PFSK-1 (cell line): ENCODE measurements at regions not wholly inside any gene's neighbourhood (a gene's known extent, or its start where the extent isn't known, plus 50 kb on each side); places are given as distances from the start of the nearest gene placed in this dataset.

ENCODE experiments used
- POLR2AphosphoS5 ChIP-seq: IDR thresholded peaks from 2 replicates; pipeline ENCODE4 v1.6.1; 2012; ENCODE audit warnings: low read depth, mild to moderate bottlenecking, control low read depth, low read length, moderate library complexity
- TF ChIP-seq, protein P1 (sequence below), 2 experiments: IDR thresholded peaks; 2 replicates each; pipeline versions ENCODE4 v1.6.1 to v1.8.0; 2011 to 2012; ENCODE audit warnings: low read depth in 2 of 2, low read length in 2 of 2, control low read depth in 1 of 2, inconsistent platforms in 1 of 2, mild to moderate bottlenecking in 1 of 2, moderate library complexity in 1 of 2; ENCODE audit not compliant: insufficient read depth in 1 of 2

DNA sequence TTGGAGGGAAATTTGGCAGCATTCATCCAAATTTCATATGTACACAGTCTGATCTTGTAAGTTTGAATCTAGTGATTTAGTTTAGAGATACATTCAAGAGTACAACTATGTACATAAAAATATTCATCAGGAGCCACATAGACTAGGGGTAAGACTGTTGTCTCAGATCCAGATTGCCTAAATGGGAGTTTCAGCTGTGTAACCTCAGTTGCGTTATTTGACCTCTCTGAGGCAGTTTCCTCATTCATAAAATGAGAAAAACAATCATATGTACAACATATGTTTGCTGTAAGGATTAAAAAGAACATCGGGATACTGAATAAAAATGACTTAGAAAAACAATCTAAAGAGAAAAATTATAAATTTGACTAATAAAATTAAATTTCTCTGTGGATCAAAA is 577.5 kb downstream of the RPL10L start:
- TF ChIP-seq POLR2AphosphoS5: no peak
- TF ChIP-seq, protein P1, sequence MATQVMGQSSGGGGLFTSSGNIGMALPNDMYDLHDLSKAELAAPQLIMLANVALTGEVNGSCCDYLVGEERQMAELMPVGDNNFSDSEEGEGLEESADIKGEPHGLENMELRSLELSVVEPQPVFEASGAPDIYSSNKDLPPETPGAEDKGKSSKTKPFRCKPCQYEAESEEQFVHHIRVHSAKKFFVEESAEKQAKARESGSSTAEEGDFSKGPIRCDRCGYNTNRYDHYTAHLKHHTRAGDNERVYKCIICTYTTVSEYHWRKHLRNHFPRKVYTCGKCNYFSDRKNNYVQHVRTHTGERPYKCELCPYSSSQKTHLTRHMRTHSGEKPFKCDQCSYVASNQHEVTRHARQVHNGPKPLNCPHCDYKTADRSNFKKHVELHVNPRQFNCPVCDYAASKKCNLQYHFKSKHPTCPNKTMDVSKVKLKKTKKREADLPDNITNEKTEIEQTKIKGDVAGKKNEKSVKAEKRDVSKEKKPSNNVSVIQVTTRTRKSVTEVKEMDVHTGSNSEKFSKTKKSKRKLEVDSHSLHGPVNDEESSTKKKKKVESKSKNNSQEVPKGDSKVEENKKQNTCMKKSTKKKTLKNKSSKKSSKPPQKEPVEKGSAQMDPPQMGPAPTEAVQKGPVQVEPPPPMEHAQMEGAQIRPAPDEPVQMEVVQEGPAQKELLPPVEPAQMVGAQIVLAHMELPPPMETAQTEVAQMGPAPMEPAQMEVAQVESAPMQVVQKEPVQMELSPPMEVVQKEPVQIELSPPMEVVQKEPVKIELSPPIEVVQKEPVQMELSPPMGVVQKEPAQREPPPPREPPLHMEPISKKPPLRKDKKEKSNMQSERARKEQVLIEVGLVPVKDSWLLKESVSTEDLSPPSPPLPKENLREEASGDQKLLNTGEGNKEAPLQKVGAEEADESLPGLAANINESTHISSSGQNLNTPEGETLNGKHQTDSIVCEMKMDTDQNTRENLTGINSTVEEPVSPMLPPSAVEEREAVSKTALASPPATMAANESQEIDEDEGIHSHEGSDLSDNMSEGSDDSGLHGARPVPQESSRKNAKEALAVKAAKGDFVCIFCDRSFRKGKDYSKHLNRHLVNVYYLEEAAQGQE (IDR thresholded peaks at IDR 0.05; ENCODE audit: insufficient read depth in 1 of 2, low read depth in 2 of 2, low read length in 2 of 2): no peak
